HepG2 (cell line): ENCODE measurements at regions not wholly inside any gene's neighbourhood (a gene's known extent, or its start where the extent isn't known, plus 50 kb on each side); places are given as distances from the start of the nearest gene placed in this dataset.

ENCODE experiments used
- ATAC-seq: fragments of 200-7000 bp; cut with Tn5 transposase; 3 replicates; pipeline ENCODE4 v1.9.1; 2020; ENCODE audit warnings: mild to moderate bottlenecking, moderate library complexity
- BruUV-seq: library from RNA; stranded (reverse); fragments of 400-500 nt; replicated peaks from 2 replicates; lab custom pipeline; 2021; lab: Mats Ljungman, UMichigan
- CTCF ChIA-PET: fragments of 300-600 bp; formaldehyde crosslinking; extraction: SDS; loops from one replicate; lab custom pipeline; 2021; ENCODE audit warnings: low total read pairs, inconsistent platforms, low intra/inter-chr PET ratio; lab: Yijun Ruan, JAX
- POLR2A ChIA-PET: fragments of 350-600 bp; sonication (Branson Sonifier 250); formaldehyde crosslinking; loops from one replicate; lab custom pipeline; 2020; ENCODE audit warnings: antibody characterized with exemption, inconsistent platforms; lab: Yijun Ruan, JAX
- DNase-seq: peaks from one replicate; pipeline ENCODE4 v3.0.0-alpha.2; 2015; ENCODE audit warnings: low spot score
- FAIRE-seq: peaks from 3 replicates; lab custom pipeline; 2011; peaks lifted over from hg19 to GRCh38; lab: Jason Lieb, UNC
- H2AFZ ChIP-seq: one replicate; pipeline ENCODE4 v1.6.1; 2011; ENCODE audit warnings: low read length, inconsistent platforms
- H3K27ac ChIP-seq: fragments of 300-600 bp; 3 replicates; pipeline ENCODE4 v1.8.0; 2011; ENCODE audit warnings: mixed run types, mild to moderate bottlenecking, mixed read lengths, low read length, inconsistent platforms; ENCODE audit not compliant: insufficient read depth; ENCODE audit errors: extremely low read length
- H3K27me3 ChIP-seq, 2 experiments: fragments of 200-600 bp in 1 of 2; 2 replicates in 1 of 2; 3 replicates in 1 of 2; pipeline versions ENCODE4 v1.6.0 to v1.8.0; 2011; ENCODE audit warnings: low read length in 2 of 2, mild to moderate bottlenecking in 2 of 2, moderate library complexity in 2 of 2, inconsistent platforms in 1 of 2; ENCODE audit not compliant: insufficient read depth in 2 of 2, control insufficient read depth in 1 of 2
- H3K36me3 ChIP-seq, 2 experiments: fragments of 200-600 bp in 1 of 2; replicated peaks in 1 of 2; 2 replicates in 1 of 2; 3 replicates in 1 of 2; pipeline versions ENCODE4 v1.5.1 to v1.8.0; 2011; ENCODE audit warnings: low read length in 2 of 2, inconsistent platforms in 1 of 2; ENCODE audit not compliant: insufficient read depth in 2 of 2, control insufficient read depth in 1 of 2
- H3K4me1 ChIP-seq: 2 replicates; pipeline ENCODE4 v1.5.1; 2012; ENCODE audit warnings: low read length, inconsistent platforms; ENCODE audit not compliant: insufficient read depth
- H3K4me2 ChIP-seq: 2 replicates; pipeline ENCODE4 v1.6.0; 2011; ENCODE audit warnings: low read depth, low read length, inconsistent platforms
- H3K4me3 ChIP-seq, 3 experiments: fragments of 200-600 bp in 1 of 3; sonication (generic), shearing (Covaris generic) in 1 of 3; replicated peaks in 1 of 3; 2 replicates each; pipeline ENCODE4 v1.5.1; 2011 to 2016; ENCODE audit warnings: low read length in 3 of 3, inconsistent platforms in 2 of 3, low read depth in 2 of 3, mild to moderate bottlenecking in 2 of 3, control low read depth in 1 of 3, mixed read lengths in 1 of 3; ENCODE audit not compliant: insufficient read depth in 1 of 3
- H3K79me2 ChIP-seq: one replicate; pipeline ENCODE4 v1.6.1; 2011; ENCODE audit warnings: low read length, inconsistent platforms; ENCODE audit not compliant: insufficient read depth
- H3K9ac ChIP-seq: 2 replicates; pipeline ENCODE4 v1.6.0; 2011; ENCODE audit warnings: mild to moderate bottlenecking, low read depth, low read length, inconsistent platforms; ENCODE audit not compliant: insufficient read depth
- H3K9me3 ChIP-seq: 2 replicates; pipeline ENCODE4 v1.5.1; 2012; ENCODE audit warnings: mild to moderate bottlenecking, low read length
- H4K20me1 ChIP-seq: 2 replicates; pipeline ENCODE4 v1.6.0; 2011; ENCODE audit warnings: inconsistent platforms, mild to moderate bottlenecking, low read length, moderate library complexity; ENCODE audit not compliant: insufficient read depth
- ASH2L ChIP-seq: fragments of 300-600, 200-600 bp; sonication (generic); IDR thresholded peaks from 2 replicates; pipeline ENCODE4 v1.7.0; 2017; ENCODE audit warnings: low read depth, mild to moderate bottlenecking, moderate library complexity, mixed read lengths, low read length; ENCODE audit not compliant: insufficient read length
- FOSL1 ChIP-seq: sonication (generic); formaldehyde crosslinking; IDR thresholded peaks from 2 replicates; pipeline ENCODE4 v1.9.0; 2021; ENCODE audit warnings: missing genetic modification reagents, borderline replicate concordance
- GZF1 ChIP-seq: sonication (generic); formaldehyde crosslinking; IDR thresholded peaks from 2 replicates; pipeline ENCODE4 v1.5.1; 2020; ENCODE audit warnings: mild to moderate bottlenecking, missing genetic modification reagents
- MAF1 ChIP-seq: sonication (generic); formaldehyde crosslinking; IDR thresholded peaks from 2 replicates; pipeline ENCODE4 v1.5.0; 2020; ENCODE audit warnings: missing genetic modification reagents, borderline replicate concordance
- ZEB1 ChIP-seq: IDR thresholded peaks from 2 replicates; pipeline ENCODE4 v1.6.1; 2012; ENCODE audit warnings: mild to moderate bottlenecking, low read depth, inconsistent platforms; ENCODE audit not compliant: insufficient replicate concordance
- ZNF251 ChIP-seq: sonication (generic); formaldehyde crosslinking; IDR thresholded peaks from 2 replicates; pipeline ENCODE4 v1.9.0; 2021; ENCODE audit warnings: mild to moderate bottlenecking, missing genetic modification reagents
- ZNF333 ChIP-seq: sonication (generic); formaldehyde crosslinking; IDR thresholded peaks from 2 replicates; pipeline ENCODE4 v1.4.0; 2020; ENCODE audit warnings: mild to moderate bottlenecking, missing genetic modification reagents, borderline replicate concordance
- ZNF570 ChIP-seq: sonication (generic); formaldehyde crosslinking; IDR thresholded peaks from 2 replicates; pipeline ENCODE4 v1.4.0; 2020; ENCODE audit warnings: mild to moderate bottlenecking, missing genetic modification reagents, borderline replicate concordance
- ZNF878 ChIP-seq: sonication (generic); formaldehyde crosslinking; IDR thresholded peaks from 2 replicates; pipeline ENCODE4 v1.8.1; 2023; ENCODE audit warnings: mild to moderate bottlenecking, missing genetic modification reagents, moderate library complexity
- WGBS: methylation state at CpG from one replicate; pipeline ENCODE4 v1.1.6; 2017; ENCODE audit warnings: low lambda C conversion rate; 5-methylcytosine and 5-hydroxymethylcytosine counted together
- in situ Hi-C: cut with HindIII; loops from 2 replicates; pipeline ENCODE4 v1.10.0; 2017; ENCODE audit warnings: low pct_unique_long_range_greater_than_20kb; ENCODE audit not compliant: extremely low pct_ligation_motif_present
- intact Hi-C: fragments of 100-400 bp; cut with micrococcal nuclease; formaldehyde crosslinking; loops from one replicate; pipeline ENCODE4 v1.10.0; 2022; ENCODE audit not compliant: unreplicated experiment

GRCh38 chr5:2423634-2424033 is 327.8 kb downstream of the IRX2 start (continued):
- TF ChIP-seq ZEB1 (no peak), MAF1 (CRISPR knock-in tag) (no peak)

GRCh38 chr5:2417301-2417700 is 334.2 kb downstream of the IRX2 start:
- ChIA-PET CTCF (no interaction called here), POLR2A (no interaction called here)
- in situ Hi-C loops = no loop called here
- no peak for ATAC-seq
- Histone ChIP-seq H2AFZ (no peak overlapping the region), H3K36me3 (no peaks in the 10 kb centered on the region), H3K4me3 (no peak overlapping the region), H3K9me3 (no peaks in the 10 kb centered on the region), H3K4me2 (no peak overlapping the region), H4K20me1 (no peaks in the 10 kb centered on the region), H3K4me1 (no peaks in the 10 kb centered on the region), H3K27ac (no peak overlapping the region), H3K9ac (no peak overlapping the region), H3K27me3 (peaks cover 0 to 4% of the 10 kb centered on the region in 2 experiments; a peak in 1 of 5 replicates)
- no peak for DNase-seq
- 3% methylated on average over 2 of the region's 9 CpGs for WGBS
- no TSS peak for BruUV-seq
- no peak for FAIRE-seq
- TF ChIP-seq GZF1 (CRISPR knock-in tag) (no peak), ZNF570 (CRISPR knock-in tag) (no peak), ZNF333 (no peak), ZNF878 (no peak), FOSL1 (CRISPR knock-in tag) (no peak), ZNF251 (CRISPR knock-in tag) (no peak), ASH2L (no peak)
- TF ChIP-seq, all 625 proteins: peak for 0
- intact Hi-C loops = no loop called here
- H3K79me2 ChIP-seq = no peaks in the 10 kb centered on the region
